HCEC 1CT (cell line): ENCODE measurements at regions not wholly inside any gene's neighbourhood (a gene's known extent, or its start where the extent isn't known, plus 50 kb on each side); places are given as distances from the start of the nearest gene placed in this dataset.
A peak's percentile ranks its signal among the peaks of the same experiment; 100 is the strongest.

ENCODE experiments used
- DNase-seq: peaks from one replicate; pipeline ENCODE4 v3.0.0-alpha.2; 2017

- no peak for DNase-seq
These were observed 98.9 kb upstream of the IRF2BP2 start for GRCh38 chr1:234708700-234709395.

- peak; percentile 62 for DNase-seq
These were observed 97.7 kb upstream of the IRF2BP2 start for GRCh38 chr1:234707641-234708040.

DNA sequence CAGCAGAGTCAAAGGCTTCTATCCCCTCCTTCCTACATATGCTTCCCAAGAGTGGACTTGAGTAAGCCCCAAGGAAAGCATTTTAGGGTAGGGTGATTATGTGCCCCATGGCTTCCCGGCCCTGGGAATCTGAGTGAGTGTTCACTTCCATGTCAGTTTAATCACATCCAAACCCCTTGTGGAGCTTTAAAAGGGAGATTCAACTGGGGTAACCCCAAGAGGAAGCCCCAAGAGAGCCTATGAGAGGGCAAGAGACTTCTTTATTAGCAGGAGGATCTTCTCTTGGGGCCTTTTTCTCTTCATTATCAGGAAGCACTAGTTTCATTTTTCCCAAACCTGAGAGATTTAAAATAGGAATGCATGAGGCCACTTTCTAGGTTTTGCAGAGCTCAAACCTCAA lies 97.0 kb upstream of the IRF2BP2 start:
- DNase-seq, result no peak

GRCh38 chr1:234706199-234706598 lies 96.2 kb upstream of the IRF2BP2 start:
- no peak for DNase-seq

- no peak for DNase-seq
These were observed 95.6 kb upstream of the IRF2BP2 start for GRCh38 chr1:234705615-234706014.

DNA sequence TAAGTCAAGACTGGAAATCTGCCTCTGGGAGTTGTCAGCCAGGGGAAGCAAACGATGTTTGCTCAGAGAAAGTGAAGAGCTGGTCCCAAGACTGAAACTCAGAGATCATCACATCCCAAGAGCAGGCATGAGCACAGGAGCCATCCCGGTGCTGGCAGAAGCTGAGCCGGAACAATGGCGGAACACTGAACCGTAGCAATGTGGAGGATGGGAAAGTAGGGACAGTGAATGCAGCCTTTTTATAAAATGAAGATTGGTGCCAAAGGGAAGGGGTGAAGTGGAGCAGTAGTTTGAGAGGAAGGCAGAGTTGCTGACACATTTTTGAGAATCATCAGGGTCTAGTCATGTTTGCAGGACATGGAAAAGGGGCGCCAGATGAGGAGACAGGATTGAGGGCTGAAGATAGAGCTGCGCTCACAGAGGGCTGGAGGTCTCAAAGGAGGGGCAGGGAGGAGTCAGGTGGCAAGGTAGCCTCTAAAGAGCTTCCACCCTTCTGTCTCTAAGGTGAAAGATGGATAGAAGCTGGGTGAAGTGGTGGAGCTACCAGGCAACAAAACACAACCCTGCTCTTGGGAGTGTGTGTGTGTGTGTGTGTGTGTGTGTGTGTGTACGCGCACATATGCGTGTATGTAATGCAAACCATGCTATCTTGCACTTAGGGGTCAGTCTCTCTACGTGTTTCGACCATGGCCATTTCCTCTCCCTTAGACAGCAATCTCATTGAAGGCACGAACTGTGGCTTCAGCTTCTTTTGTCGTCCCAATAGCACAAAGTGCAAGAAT lies 94.3 kb upstream of the IRF2BP2 start:
- no peak for DNase-seq

GRCh38 chr1:234702342-234703000 lies 92.5 kb upstream of the IRF2BP2 start:
- DNase-seq, result no peak

DNA sequence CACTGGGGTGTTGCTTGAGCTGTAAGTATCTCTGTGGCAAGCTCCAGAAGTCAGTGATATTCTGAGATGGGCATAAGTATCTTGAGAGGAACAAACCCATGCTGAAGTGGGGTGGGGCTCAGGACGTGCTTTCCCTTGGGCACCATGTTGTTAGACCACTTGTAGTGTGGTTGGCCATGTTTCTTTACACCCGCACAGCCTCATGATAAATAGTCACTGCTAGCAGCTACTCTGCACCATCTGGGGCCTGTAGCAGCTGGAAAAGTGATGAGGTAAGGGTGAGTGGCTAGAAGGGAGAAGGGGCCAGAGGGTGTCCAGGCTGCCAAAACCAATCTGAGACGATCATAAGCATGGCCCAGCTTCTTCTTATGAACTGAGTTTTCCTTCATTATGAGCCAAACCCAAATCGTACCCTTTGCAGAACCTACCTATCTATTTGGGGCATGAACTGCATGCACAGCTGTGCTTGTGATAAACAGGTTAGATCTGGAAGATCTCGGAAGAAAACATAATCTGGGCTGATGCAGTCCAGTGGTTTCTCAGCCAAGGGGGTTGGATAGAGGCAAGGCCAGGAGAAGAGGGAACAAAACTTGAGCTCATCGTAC lies 91.9 kb upstream of the IRF2BP2 start:
- no peak for DNase-seq

- peak; percentile 34 for DNase-seq
These were observed 90.1 kb upstream of the IRF2BP2 start for GRCh38 chr1:234699795-234700665.

DNA sequence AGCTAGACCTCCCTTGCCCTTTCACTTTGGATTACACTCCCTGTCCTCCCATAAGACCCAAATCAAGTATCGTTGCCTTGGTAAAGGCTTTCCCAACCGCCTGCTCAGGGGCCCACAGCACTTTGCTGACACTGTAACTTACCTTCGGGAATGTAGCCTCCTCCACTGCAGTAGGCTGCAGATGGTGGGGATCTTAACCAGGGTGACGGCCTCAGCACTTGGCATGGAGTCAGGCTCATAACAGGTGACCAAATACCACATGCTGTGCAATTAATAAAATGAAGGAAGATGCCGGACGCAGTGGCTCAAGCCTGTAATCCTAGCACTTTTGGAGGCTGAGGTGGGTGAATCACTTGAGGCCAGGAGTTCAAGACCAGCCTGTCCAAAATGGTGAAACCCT lies 88.7 kb upstream of the IRF2BP2 start:
- no peak for DNase-seq

DNA sequence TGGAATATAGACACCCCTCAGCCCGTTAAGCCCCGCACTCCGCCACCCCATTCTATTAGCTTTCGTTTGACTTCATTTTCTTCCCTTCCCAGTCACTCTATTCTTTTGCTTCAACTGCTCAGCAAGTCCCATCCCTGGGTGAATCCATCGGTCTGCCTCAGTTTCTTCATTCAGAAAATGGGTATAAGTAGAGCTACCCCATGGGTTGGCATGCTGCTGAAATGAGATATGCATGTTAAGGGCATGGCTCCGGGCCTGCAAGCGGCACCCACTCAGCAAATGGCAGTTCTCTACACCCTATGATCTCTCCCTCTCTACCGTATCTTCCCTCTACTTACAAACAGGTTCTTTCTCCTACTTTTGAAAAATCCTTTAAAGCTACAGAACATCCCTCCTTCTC lies 87.8 kb upstream of the IRF2BP2 start:
- DNase-seq, result no peak

GRCh38 chr1:234697015-234697414 lies 87.0 kb upstream of the IRF2BP2 start:
- no peak for DNase-seq

GRCh38 chr1:234696148-234696576 lies 86.2 kb upstream of the IRF2BP2 start:
- no peak for DNase-seq

DNA sequence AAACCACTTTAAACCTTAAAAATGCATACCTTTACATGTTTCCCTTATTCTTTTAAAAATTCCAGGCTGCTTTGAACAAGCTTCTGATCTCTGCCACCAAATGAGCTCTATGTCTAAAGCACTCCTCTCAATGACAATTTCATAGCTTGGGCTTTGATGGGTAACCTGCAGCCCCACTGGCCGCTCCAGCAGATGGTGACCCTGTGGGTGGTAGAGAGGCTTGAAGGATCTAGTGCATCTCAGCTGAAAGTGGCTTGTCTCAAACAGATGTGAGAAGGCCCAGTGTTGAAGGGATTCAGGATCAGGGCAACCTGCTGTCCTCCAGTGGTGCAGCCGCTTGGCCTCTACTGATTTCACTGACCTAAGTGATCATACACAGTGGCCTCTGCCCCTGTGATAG lies 84.7 kb upstream of the IRF2BP2 start:
- DNase-seq, result no peak

DNA sequence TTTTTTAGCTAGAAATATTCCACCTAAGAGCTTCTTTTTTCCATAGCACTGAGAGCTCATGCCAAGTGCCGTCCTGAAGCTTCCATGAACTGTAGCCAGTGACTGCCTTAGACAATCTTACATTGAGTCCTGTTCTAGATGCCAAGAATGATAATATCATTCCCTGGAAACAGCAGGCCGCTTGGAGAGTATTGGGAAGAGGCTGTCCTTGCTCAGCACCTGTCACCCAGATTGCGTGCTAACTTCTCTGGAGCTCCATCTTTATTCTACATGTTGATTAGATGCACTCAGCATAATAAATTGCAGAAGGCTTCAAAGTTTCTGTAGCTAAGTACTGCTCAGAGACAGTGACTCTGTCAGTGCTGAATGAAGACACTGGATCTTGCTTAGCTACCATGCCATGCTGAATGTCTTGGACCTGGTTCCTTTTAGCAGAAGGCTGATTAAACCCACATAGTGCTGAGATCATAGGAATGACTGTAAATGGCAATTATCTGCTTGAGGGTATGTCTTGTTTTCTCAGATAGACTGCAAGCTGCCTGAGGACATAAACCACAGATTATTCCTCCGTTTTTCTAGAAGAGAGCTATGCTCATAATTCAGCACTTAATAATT lies 83.1 kb upstream of the IRF2BP2 start:
- no peak for DNase-seq

DNA sequence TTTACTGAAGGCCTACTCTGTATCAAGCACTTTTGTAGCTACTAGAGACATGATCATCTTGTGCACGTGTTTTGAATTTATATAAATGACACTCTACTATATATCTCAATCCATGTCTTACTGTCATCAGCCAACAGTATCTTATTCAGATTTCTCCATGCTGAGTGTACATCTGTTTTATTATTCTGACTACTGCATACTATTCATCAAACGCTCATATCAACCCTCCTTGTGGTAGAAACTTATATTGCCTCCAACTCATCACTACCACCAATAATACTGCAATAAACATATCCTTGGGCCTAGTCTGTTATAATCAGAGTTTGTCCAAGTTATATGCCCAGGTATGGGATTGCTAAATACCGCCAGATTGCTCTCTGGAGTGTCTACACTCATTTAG lies 81.6 kb upstream of the IRF2BP2 start:
- DNase-seq, result peak; percentile 35

GRCh38 chr1:234690872-234691271 lies 80.9 kb upstream of the IRF2BP2 start:
- DNase-seq, result no peak

- no peak for DNase-seq
These were observed 79.3 kb upstream of the IRF2BP2 start for GRCh38 chr1:234689236-234689635.

GRCh38 chr1:234687011-234687410 lies 77.0 kb upstream of the IRF2BP2 start:
- DNase-seq, result no peak

- no peak for DNase-seq
These were observed 76.1 kb upstream of the IRF2BP2 start for GRCh38 chr1:234686035-234686434.

- DNase-seq, result no peak
These were observed 74.9 kb upstream of the IRF2BP2 start for GRCh38 chr1:234684856-234685255.
